ENCODE measurements at regions not wholly inside any gene's neighbourhood (a gene's known extent, or its start where the extent isn't known, plus 50 kb on each side); places are given as distances from the start of the nearest gene placed in this dataset.

DNA sequence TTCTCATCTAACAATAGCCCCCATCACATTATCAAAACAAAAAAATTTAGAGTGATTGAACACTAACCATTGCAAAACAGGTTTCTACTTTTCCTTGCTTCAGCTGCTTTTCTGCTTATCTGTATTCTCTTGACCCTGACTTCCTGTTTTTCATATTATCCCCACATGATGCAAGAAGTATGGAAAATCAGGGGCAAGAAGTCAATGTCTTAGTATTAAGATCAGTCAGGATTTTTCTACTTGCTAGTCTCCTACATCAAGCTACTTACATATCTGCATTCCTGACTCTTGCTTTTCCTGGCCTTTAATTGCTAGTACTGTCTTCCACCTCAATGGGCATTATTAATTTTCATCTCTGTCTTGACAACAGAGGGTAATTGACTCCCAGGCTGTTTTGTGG is 300.2 kb downstream of the OTOL1 start:
- Histone ChIP-seq H3K4me3 (ENCODE audit: low read depth, low read length) (no peak overlapping the region), H3K27me3 (ENCODE audit: control insufficient read depth, insufficient read depth, low read length) (no peaks in the 10 kb centered on the region), H3K36me3 (ENCODE audit: control insufficient read depth, insufficient read depth, low read length) (no peaks in the 10 kb centered on the region)
- TF ChIP-seq, protein P1, sequence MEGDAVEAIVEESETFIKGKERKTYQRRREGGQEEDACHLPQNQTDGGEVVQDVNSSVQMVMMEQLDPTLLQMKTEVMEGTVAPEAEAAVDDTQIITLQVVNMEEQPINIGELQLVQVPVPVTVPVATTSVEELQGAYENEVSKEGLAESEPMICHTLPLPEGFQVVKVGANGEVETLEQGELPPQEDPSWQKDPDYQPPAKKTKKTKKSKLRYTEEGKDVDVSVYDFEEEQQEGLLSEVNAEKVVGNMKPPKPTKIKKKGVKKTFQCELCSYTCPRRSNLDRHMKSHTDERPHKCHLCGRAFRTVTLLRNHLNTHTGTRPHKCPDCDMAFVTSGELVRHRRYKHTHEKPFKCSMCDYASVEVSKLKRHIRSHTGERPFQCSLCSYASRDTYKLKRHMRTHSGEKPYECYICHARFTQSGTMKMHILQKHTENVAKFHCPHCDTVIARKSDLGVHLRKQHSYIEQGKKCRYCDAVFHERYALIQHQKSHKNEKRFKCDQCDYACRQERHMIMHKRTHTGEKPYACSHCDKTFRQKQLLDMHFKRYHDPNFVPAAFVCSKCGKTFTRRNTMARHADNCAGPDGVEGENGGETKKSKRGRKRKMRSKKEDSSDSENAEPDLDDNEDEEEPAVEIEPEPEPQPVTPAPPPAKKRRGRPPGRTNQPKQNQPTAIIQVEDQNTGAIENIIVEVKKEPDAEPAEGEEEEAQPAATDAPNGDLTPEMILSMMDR (IDR thresholded peaks at IDR 0.05; ENCODE audit: insufficient read depth, low read depth, low read length): no peak
- CTCF ChIA-PET: no interaction called here
- DNase-seq (ENCODE audit: low read depth): no peak
- POLR2A ChIA-PET: no interaction called here

DNA sequence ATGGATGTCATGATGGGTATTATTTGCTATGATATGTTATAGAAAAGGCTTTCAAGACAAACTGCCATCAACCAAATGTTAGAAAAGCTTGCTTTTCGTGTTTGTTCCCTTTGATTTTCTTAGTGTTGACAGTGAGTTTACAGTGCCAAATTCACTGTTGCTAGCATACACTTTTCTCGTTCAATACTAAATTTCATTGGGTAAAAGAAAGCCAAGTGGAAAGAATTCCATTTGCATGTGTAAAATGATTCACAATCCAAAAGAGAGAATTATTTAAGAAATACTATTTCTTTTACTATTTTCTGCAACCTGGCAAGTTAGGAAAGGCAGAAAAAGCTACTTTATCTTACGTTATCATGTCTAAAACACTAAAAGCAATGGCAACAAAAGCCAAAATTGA is 301.4 kb downstream of the OTOL1 start:
- H3K36me3 ChIP-seq (ENCODE audit: control insufficient read depth, insufficient read depth, low read length): no peaks in the 10 kb centered on the region
- ChIA-PET CTCF (no interaction called here), POLR2A (no interaction called here)
- DNase-seq (ENCODE audit: low read depth): no peak
- TF ChIP-seq, protein P1 (IDR thresholded peaks at IDR 0.05; ENCODE audit: insufficient read depth, low read depth, low read length): no peak
- no peaks in the 10 kb centered on the region for H3K27me3 ChIP-seq (ENCODE audit: control insufficient read depth, insufficient read depth, low read length)
- no peak overlapping the region for H3K4me3 ChIP-seq (ENCODE audit: low read depth, low read length)

DNA sequence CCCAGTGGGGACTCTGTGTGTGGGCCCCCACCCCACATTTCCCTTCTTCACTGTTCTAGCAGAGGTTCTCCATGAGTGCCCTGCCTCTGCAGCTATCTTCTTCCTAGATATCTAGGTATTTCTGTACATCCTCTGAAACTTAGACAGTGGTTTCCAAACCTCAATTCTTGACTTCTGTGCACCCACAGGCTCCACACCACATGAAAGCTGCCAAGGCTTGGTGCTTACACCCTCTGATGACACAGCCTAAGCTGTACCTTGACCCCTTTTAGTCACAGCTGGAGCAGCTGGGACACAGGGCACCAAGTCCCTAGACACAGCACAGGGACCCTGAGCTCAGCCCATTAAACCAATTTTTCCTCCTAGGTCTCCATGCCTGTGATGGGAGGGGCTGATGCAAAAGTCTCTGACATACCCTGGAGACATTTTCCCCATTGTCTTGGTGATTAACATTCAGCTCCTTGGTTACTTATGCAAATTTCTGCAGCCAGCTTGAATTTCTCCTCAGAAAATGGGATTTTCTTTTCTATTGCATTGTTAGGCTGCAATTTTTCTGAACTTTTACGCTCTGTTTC is 304.5 kb downstream of the OTOL1 start:
- Histone ChIP-seq H3K27me3 (ENCODE audit: control insufficient read depth, insufficient read depth, low read length) (no peaks in the 10 kb centered on the region), H3K4me3 (ENCODE audit: low read depth, low read length) (no peak overlapping the region), H3K36me3 (ENCODE audit: control insufficient read depth, insufficient read depth, low read length) (no peaks in the 10 kb centered on the region)
- POLR2A ChIA-PET: no interaction called here
- CTCF ChIA-PET: no interaction called here
- no peak for DNase-seq (ENCODE audit: low read depth)
- TF ChIP-seq, protein P1 (IDR thresholded peaks at IDR 0.05; ENCODE audit: insufficient read depth, low read depth, low read length): no peak

DNA sequence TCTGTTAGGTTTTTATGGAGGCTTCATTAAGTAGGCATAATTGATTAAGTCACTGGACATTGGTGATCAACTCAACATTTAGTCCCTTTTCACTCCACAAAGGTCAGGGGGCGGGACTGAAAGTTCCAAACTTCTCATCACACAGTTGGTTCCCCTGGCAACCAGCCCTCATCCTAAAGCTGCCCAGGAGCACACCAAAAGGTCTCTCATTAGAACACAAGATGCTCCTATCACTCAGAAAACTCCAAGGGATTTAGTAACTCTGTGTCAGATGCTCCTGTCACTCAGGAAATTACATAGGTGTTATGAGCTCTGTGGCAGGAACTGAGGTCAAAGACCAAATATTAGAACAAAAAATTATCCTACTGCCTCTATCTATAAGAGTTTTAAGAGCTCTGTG is 321.5 kb downstream of the OTOL1 start:
- ChIA-PET CTCF (no interaction called here), POLR2A (no interaction called here)
- Histone ChIP-seq H3K36me3 (ENCODE audit: control insufficient read depth, insufficient read depth, low read length) (no peaks in the 10 kb centered on the region), H3K4me3 (ENCODE audit: low read depth, low read length) (no peak overlapping the region), H3K27me3 (ENCODE audit: control insufficient read depth, insufficient read depth, low read length) (no peaks in the 10 kb centered on the region)
- TF ChIP-seq, protein P1 (IDR thresholded peaks at IDR 0.05; ENCODE audit: insufficient read depth, low read depth, low read length): no peak
- no peak for DNase-seq (ENCODE audit: low read depth)

DNA sequence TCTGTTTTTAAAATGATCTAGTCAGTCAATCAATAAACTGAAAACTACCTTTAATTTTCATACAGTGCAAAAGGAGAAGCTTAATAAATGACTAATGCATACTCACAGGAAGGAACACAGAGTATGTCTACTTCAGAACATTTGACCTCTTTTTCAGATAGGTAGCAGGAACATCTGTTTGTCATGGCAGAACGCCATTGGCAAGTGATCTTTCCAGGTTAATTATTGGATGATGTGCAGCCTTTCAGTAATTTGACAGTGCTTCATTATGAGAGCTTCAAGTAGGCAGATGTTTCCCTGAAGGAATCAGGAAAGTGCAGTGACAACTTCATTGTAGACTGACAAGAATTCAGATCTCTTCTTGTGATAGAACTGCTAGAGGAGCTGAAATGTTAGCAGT is 325.0 kb downstream of the OTOL1 start:
- no peak for DNase-seq (ENCODE audit: low read depth)
- ChIA-PET POLR2A (interaction anchor here (0.5 kb wide), 1 partner anchor 14 kb away, joined by 5 read pairs; no protein-coding TSS in a partner anchor), CTCF (no interaction called here)
- H3K27me3 ChIP-seq (ENCODE audit: control insufficient read depth, insufficient read depth, low read length): no peaks in the 10 kb centered on the region
- H3K36me3 ChIP-seq (ENCODE audit: control insufficient read depth, insufficient read depth, low read length): no peaks in the 10 kb centered on the region
- H3K4me3 ChIP-seq (ENCODE audit: low read depth, low read length): no peak overlapping the region
- TF ChIP-seq, protein P1 (IDR thresholded peaks at IDR 0.05; ENCODE audit: insufficient read depth, low read depth, low read length): no peak
